Pulmonary artery endothelial cell (primary cell): ENCODE measurements at regions not wholly inside any gene's neighbourhood (a gene's known extent, or its start where the extent isn't known, plus 50 kb on each side); places are given as distances from the start of the nearest gene placed in this dataset.
"Not testable (repeated sequence)": the region's sequence is repeated elsewhere in the genome, so short reads cannot be mapped to it uniquely, and the experiment has no call there.

Experiments used
- DNase-seq: peaks from one replicate; pipeline ENCODE4 v3.0.0-alpha.2; 2011; ENCODE audit warnings: low read depth, low spot score

DNA sequence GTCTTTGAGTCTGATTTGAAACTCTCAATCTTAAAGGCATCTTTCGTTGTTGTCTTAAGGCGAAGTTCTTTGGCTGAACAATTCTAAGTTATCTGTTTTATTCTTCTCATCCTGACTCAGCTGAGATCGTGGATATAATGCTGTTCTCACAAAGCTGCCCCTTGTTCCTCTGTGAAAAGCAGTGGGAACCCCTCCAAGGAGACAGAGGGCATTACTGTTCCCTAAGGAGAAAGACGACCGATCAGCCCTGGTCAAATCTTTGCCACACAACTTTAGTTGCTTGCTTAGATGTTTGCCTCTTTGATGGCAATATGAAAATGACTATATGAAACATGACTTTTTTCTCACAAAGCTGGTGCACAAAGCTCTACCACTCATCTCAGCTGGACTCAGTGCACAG is 1016.7 kb downstream of the REEP3 start:
- DNase-seq: no peak

DNA sequence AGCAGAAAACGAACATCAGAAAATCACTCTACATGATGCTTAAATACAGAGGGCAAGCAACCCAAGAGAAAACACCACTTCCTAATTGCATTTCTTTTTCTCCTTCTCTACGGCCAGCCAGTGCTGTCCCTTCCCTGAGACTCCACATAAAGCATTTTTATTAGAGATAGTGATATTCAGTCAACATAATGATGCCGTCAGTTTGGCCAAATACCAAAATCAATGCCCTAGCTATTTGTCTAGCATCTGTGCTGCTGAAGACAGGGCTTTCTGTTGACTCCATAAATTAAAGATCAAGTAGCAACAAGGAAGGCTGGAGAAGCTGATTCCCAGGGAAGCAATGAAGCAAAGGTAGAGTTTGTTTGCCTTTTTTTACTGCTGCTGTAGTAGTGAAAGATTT is 1024.9 kb downstream of the REEP3 start:
- no peak for DNase-seq

DNA sequence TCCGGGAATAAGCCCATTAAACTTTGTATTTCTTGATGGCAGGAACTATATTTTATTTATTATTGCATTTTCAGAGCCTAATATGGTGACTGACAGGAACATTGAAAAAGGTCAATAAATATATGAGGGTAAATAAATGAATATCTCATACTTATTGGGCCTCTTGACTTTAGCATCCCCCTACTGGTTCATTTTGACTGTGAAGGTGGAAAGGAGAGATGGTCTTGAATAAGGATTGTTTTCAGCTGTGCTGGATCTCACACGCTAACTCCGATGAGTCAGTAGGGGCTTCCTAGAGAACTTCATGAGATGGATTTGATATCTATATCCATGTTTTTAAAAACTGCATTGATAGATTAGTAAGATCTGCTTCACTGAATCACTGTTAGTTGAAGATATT is 1026.0 kb downstream of the REEP3 start:
- DNase-seq: no peak

DNA sequence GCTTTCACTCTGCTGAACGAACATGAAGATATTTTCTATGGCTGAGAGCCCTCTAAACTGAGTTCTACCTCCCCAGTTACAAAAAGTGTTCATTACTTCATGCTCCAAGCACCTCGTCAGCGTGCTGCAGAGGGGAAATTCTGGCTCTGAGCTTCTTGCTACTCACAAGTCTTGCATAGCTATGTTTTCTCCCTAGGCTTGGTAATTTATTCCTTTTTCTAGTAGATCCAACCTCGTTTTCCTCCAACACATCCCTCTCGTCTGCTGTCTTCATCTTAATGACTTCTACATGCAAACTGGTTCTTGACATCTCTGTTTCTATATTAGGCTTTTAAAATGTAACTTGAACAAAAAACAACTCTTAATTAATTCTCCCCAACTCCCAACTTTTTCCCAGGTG is 1034.5 kb downstream of the REEP3 start:
- no peak for DNase-seq

DNA sequence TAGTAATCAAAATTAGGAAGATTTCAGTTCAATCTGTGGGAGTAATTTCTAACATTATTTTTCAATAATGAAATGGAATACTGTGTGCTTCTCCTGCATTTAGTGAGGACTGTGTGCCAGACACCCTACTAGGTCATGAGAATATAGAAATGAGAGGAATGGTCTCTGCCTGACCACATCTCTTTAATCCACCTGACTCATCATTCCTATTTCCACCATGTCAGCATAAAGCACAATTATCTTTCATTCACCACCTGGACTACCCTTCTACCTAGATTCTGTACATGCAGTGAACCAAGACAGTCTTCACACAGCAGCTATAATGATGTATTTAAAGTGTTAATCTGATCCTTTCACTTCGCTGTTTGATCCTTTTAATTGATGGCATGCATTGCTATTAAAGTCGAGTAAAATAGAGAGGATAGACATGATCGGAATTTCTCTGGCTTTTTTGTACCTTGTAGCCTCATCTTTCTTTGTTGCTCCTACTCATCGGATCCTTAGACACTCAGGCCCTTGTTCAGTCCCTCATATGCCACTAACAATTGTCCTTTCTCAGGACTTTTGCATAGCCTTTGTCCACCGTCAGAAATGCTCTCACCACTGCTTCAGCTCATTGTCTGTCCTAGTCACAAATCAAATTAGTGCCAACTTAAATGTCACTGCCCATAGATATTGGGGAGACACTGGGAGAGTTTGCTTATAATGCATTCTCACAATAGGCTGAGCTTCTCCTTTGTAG is 1037.1 kb downstream of the REEP3 start:
- DNase-seq: no peak

DNA sequence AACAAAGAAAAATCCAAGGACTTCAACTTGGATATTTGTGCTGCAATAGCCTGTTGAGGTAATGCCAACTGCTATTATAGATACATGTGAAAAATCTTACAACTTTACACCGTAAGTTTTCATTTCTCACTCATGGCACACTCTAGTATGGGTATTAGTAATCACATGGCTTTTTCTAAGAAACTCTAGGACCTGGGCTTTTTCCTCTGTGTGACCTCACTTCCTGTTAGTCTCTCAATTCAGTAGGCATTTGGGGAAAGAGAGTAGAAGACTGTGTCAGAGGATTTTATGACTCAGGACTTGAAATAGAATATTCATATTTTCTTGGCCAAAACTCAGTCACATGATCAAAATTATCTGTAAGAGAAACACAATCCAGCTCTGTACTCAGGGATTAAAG is 1049.9 kb downstream of the REEP3 start:
- DNase-seq: no peak

DNA sequence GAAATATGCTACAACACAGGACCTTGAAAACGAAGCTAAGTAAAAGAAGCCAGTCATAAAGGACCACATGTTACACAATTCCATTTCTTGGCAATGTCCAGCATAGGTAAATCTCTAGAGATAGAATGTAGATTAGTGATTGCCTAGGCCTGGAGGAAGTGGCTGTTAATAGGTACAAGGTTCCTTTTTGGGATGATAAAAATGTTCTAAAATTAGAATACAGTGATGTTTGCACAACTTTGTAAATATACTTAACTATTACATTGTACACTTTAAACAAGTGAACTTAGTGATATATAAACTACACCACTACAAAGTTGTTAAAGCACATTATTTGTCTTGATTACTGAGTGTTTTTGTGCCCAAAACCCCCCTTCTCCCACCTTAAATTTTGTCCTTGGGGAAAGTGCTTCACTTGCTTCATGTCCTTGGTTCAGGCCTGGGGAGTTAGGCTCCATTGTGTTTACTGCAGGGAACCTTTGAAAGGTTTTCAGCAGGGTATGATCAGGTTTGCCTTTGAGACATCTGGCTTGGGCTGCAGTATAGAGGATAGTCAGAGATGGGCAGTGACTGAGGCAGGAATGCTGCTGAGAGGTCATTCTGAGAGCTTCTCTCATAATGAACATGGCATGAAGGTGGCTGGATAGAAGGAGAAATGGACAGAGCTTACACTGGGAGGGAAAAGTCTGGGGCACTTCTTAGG is 1052.6 kb downstream of the REEP3 start:
- no peak for DNase-seq

DNA sequence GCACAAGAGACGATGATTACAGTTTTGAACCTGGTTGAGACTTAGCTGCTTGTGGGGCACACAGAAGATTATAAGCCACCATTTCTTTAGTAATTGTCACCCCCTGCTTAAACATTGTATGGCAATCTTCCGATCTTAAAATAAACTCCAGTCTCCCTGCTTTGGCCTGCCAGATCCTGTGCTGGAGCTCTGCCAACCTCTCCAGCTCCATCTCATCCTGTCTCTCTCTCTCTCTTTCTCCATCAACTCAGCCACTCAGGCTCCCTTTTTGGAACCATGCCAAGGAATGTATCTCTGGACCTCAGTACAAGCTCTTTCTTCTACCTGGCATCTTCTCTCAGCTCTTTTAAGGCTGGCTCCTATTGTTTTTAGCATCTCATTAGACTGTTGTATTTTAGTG is 1053.2 kb downstream of the REEP3 start:
- no peak for DNase-seq

DNA sequence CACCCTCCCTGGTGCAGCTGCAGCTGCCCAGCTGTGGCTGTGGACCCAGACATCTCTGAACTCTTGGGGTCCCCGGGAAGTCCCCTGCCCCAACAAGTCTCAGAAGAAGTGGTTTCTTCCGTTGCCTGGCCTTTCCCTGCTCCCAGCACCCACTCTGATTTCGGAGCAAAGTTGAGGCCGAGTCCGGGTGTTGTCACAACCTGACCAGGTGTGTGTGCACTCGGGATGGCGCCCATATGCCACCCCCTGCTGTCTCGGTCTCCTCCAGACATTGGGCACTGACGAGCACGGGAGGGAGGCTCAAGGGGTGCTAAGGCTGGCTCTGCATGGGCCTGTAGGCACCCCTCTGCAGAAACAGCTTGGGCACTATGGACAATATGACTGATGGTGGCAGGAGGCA is 1055.3 kb downstream of the REEP3 start:
- DNase-seq: no peak

DNA sequence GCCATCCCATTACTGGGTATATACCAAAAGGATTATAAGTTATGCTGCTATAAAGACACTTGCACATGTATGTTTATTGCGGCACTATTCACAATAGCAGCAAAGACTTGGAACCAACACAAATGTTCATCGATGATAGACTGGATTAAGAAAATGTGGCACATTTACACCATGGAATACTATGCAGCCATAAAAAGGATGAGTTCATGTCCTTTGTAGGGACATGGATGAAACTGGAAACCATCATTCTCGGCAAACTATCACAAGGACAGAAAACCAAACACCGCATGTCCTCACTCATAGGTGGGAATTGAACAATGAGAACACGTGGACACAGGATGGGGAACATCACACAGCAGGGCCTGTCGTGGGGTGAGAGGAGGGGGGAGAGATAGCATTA is 1057.6 kb downstream of the REEP3 start:
- DNase-seq: not testable (repeated sequence)

DNA sequence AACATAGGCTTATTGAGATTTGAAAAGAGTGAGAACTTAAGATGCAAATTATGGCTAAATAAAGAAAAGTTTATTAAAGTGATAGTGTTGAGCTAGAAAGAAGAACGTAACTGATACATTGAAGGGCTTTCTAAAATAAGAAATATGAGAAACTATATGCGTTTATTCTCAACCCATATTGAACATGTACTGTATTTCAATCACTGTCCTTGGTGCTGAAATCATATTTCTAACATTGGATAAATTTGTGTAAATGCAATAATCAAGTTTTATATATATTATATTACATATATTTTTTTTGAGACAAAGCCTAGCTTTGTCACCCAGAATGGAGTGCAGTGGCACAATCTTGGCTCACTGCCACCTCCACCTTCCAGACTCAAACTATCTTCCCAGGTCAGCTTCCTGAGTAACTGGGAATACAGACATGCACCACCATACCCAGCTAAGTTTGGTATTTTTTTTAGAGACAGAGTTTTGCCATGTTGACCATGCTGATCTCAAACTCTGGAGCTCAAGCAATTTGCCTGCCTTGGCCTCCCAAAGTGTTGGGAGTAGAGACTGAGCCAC is 1065.8 kb downstream of the REEP3 start:
- DNase-seq: no peak

DNA sequence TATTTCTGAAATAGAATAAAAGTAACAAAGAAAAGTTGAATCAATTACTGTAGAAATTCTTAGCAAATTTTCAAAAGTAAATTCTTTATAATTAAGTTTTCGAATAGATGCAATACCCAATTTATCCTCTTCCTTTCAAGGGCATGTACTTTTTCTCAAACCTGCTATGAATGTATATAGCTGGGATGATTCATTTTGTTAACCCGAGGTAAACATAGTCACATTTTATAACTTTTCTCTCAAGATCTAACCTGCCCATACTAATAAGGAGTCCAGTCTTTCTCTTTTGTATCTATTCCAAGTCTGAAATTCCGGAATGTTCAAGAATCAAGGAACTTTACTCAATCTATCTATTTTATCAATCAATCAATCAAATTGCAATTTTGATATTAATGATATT is 1072.9 kb downstream of the REEP3 start:
- DNase-seq: no peak

DNA sequence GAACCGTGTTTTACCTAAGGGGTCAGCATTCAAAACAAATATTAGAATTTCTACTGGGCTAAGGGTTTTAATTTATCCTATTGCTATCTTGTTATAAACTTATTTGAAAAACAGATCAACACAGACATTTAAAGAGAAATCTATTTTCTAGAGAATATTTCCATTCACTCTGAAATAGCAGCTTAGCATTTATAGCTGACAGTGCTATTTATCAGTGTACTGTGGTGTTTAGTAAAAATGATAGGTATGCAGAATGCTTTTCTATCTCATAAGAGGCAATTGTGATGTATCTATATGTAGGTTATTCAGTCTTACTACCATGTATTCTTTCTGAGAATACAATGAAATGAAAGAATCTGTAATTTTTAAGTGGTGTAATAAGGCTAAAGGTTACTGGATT is 1077.4 kb downstream of the REEP3 start:
- DNase-seq: no peak

DNA sequence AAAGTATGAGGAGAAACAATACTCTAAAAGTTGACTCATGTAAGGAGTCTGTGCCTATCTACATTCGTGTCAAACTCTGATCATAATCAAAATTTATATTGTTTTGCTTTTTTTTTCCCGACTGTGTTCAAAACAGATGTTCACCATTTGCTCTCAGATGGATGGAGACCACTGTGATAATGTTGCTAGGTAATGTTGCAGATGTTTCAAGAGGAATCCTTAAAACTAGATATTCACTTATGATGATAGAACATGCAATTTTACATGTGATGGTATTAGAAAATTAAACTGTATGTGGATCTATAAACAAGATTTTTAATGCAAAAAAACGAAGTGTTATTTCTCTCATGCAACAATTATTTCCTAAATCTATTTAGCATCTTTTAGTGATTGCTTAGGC is 1080.1 kb downstream of the REEP3 start:
- no peak for DNase-seq

DNA sequence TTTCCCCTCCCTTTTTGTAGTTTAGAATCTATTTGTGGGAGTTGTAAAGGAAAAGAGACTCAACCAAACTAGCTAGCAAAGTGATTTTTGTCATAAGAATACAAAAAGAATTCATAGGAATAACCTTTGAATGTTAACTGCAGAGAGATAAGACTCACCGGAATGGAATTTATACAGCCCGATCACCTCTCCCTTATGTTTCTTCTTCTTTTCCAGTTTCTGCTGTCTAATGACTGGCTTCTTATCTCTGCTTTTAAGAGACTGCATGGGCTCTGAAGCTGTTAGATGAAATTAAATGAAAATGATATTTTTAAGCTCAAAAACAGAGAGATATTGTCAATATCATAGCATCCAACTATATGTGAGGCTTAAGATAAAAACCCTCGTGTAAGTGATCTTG is 1095.9 kb downstream of the REEP3 start:
- DNase-seq: no peak

DNA sequence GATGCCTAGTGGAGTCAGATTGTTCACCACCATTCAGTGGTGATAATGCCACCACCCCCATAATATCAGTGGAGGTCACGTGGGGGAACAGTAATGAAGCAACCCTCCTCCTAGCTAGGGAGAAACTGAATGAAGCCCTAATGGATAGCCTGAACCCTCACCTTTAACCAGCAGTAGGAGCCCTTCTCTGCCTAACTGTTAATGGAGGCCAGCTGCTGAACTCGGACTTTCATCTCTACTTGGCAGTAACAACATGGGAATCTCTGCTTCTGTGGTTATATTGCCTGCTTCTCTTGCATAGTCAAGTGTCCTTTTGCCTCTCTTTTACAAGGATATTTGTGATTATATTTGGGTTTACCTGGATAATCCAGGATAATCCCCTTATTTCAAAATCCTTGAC is 1097.9 kb downstream of the REEP3 start:
- DNase-seq: no peak

DNA sequence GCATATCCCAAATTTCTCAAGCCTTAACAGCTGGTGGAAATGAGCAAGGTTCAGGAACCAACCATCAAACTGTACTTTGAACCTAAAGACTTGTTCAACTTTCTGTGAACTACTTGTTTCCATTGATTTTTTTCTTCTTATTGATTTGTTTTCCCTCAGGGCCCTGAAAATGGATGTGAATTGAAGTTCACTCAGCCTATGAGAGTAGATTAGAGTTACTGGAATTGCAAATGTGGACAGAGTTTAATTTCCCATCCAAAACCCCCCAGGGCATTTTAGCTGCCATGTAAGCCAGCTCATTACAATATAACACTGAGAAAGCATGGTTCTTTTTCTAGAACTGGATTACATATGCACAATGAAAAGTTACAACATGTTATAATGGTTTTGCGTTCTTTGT is 1105.7 kb downstream of the REEP3 start:
- DNase-seq: no peak

DNA sequence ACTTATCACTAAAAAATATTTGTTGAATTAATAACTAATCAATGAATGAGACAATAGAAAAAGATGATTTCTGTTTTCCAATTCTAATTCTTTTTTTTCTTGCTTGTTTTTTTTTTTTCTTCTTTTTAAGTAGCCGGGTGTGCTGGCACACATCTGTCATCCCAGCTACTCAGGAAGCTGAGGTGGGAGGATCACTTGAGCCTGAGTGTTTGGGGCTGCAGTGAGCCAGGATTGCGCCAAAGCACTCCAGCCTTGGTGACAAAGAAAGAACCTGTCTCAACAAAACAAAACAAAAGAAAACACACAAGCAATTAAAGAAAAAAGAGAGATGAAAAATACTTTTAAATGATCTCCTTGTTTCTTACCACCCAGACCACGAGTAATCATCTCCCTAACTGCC is 1109.3 kb downstream of the REEP3 start:
- DNase-seq: no peak

DNA sequence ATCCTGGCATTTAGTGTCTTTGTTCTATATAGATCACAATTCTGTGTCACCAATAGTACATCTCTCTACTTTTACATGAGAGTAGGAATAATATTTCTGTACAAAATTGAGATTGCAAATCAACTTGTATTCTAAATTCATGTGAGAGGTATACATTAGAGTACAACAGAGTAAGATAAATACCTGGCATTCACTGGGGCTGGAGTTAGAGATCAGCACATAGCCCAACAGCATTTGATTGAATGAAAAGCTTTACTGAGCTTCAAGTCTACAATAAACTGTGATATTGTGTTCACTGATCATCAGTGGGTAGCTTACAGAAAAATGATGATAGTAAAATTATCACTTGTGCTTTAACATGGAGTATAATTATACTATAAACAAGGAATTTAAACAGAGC is 1114.7 kb downstream of the REEP3 start:
- no peak for DNase-seq

DNA sequence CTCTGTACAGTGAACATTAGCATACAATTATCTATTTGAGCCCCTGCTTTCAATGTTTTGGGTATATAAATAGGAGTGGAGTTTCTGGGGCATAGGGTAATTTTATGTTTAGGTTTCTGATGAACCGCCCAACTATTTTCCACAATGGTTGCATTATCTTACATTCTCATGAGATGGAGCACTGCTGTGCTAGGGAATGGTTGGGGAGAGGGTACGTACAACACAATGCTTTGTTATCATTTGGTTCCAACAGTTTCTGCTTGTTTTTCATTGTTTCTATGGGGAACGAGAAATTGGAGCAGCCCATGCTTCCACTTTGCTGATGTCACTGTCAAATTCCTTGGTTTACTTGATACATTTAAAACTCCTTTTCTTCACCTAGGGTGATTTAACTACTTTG is 1115.3 kb downstream of the REEP3 start:
- DNase-seq: no peak

DNA sequence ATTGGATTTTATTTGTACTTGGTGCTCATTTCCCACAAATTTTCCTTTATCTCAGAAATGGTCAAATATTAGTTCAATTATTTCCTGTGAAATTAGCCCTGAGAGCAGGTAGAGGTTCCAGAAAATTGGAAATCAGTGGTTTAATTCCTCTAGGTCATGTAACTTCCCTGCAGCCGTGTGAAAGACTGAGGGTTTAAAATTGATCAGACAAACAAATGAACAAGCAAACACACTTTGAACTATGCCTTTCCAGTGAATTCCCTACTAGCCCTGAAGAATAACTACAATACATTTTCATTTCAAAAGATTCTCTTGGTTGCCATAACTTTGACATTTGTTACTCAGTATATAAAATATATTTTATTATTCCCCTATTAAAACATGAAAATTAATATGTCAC is 1116.7 kb downstream of the REEP3 start:
- no peak for DNase-seq

DNA sequence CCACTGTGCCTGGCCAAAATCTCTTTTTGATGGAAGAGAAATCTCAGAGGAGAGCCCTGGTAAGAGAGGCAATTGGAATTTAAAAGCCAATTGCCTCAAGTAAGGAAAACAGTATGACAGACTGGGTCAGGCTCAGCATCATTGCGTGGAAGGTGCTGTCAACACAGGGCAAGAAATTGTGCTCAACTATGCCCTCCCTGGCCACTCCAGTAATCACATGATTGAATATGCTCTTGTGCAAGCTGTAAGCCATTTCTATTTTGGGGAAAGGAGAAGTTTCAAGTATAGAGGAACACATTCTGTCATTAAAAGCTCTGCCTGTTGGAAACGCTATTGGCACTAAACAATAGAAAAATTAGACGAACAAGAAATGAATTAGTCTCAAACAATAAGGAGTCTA is 1127.7 kb downstream of the REEP3 start:
- DNase-seq: no peak

DNA sequence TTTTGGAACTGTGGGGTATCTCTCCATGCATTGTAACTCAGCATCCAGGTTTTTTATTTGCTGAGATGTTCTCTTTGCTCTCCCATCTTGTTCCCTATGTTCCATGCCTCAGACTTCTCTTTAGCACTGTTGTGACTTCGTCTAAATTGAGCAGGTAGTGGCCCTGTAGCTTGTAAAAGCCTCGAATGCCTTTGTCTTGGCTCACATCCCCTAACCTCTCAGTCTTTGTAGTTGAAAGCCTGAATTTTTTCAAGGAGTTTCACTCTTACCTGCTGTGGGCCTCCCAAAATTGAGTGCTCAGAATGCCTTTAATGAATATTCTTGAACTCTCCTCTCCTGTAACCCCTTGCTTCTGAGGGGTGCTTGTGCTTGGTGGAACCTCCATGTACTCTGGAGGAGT is 1137.3 kb downstream of the REEP3 start:
- DNase-seq: no peak
